ENCODE measurements at regions not wholly inside any gene's neighbourhood (a gene's known extent, or its start where the extent isn't known, plus 50 kb on each side); places are given as distances from the start of the nearest gene placed in this dataset.
"Not testable (repeated sequence)": the region's sequence is repeated elsewhere in the genome, so short reads cannot be mapped to it uniquely, and the experiment has no call there.

- no peaks in the 10 kb centered on the region for H3K9me3 Mint-ChIP-seq
- H3K27me3 Mint-ChIP-seq (ENCODE audit: low read depth), result peaks cover 90% of the 10 kb centered on the region
- no peak for TF ChIP-seq CTCF (conservative IDR thresholded peaks at IDR 0.05)
- no peak overlapping the region for H3K4me3 Mint-ChIP-seq
- H3K4me1 Mint-ChIP-seq, result no peaks in the 10 kb centered on the region
- no peaks in the 10 kb centered on the region for H3K36me3 Mint-ChIP-seq (ENCODE audit: low read depth)
- no peak for DNase-seq (ENCODE audit: low read depth, low spot score)
- H3K27ac Mint-ChIP-seq (ENCODE audit: unreplicated experiment), result no peak overlapping the region
These were observed 79.0 kb downstream of the ASCL4 start for GRCh38 chr12:107853479-107853878.

- H3K36me3 Mint-ChIP-seq (ENCODE audit: low read depth), result no peaks in the 10 kb centered on the region
- peaks cover 89% of the 10 kb centered on the region for H3K27me3 Mint-ChIP-seq (ENCODE audit: low read depth)
These were observed 81.0 kb downstream of the ASCL4 start for GRCh38 chr12:107855471-107855870.

GRCh38 chr12:107856096-107856495, 81.6 kb downstream of the ASCL4 start:
- no peaks in the 10 kb centered on the region for H3K9me3 Mint-ChIP-seq
- peaks cover 90% of the 10 kb centered on the region for H3K27me3 Mint-ChIP-seq (ENCODE audit: low read depth)
- no peak for DNase-seq (ENCODE audit: low read depth, low spot score)
- no peak for TF ChIP-seq CTCF (conservative IDR thresholded peaks at IDR 0.05)
- H3K27ac Mint-ChIP-seq (ENCODE audit: unreplicated experiment), result no peak overlapping the region
- no peak overlapping the region for H3K4me3 Mint-ChIP-seq
- H3K36me3 Mint-ChIP-seq (ENCODE audit: low read depth), result no peaks in the 10 kb centered on the region
- H3K4me1 Mint-ChIP-seq, result no peaks in the 10 kb centered on the region

More at GRCh38 chr12:107855471-107855870, 81.0 kb downstream of the ASCL4 start:
- Mint-ChIP-seq H3K27ac (ENCODE audit: unreplicated experiment) (no peak overlapping the region), H3K9me3 (no peaks in the 10 kb centered on the region), H3K4me3 (no peak overlapping the region), H3K4me1 (no peaks in the 10 kb centered on the region)
- TF ChIP-seq CTCF (conservative IDR thresholded peaks at IDR 0.05), result no peak
- DNase-seq (ENCODE audit: low read depth, low spot score), result no peak

- H3K4me3 Mint-ChIP-seq, result no peak overlapping the region
- TF ChIP-seq CTCF (conservative IDR thresholded peaks at IDR 0.05), result no peak
- H3K27me3 Mint-ChIP-seq (ENCODE audit: low read depth), result peaks cover 91% of the 10 kb centered on the region
- no peak for DNase-seq (ENCODE audit: low read depth, low spot score)
- H3K4me1 Mint-ChIP-seq, result no peaks in the 10 kb centered on the region
- no peaks in the 10 kb centered on the region for H3K9me3 Mint-ChIP-seq
- no peak overlapping the region for H3K27ac Mint-ChIP-seq (ENCODE audit: unreplicated experiment)
- H3K36me3 Mint-ChIP-seq (ENCODE audit: low read depth), result no peaks in the 10 kb centered on the region
These were observed 82.7 kb downstream of the ASCL4 start for GRCh38 chr12:107857191-107857590.

- Mint-ChIP-seq H3K4me3 (no peak overlapping the region), H3K27ac (ENCODE audit: unreplicated experiment) (no peak overlapping the region), H3K4me1 (peaks cover 6% of the 10 kb centered on the region), H3K36me3 (ENCODE audit: low read depth) (no peaks in the 10 kb centered on the region), H3K9me3 (no peaks in the 10 kb centered on the region), H3K27me3 (ENCODE audit: low read depth) (peaks cover 94% of the 10 kb centered on the region)
- DNase-seq (ENCODE audit: low read depth, low spot score), result no peak
- TF ChIP-seq CTCF (conservative IDR thresholded peaks at IDR 0.05), result no peak
These were observed 84.9 kb downstream of the ASCL4 start for GRCh38 chr12:107859367-107859766.

GRCh38 chr12:107864235-107864634, 89.7 kb downstream of the ASCL4 start:
- TF ChIP-seq CTCF (conservative IDR thresholded peaks at IDR 0.05), result no peak
- Mint-ChIP-seq H3K36me3 (ENCODE audit: low read depth) (peaks cover 2% of the 10 kb centered on the region), H3K9me3 (peaks cover 6% of the 10 kb centered on the region), H3K27ac (ENCODE audit: unreplicated experiment) (no peak overlapping the region), H3K27me3 (ENCODE audit: low read depth) (peaks cover 90% of the 10 kb centered on the region), H3K4me1 (peaks cover 10% of the 10 kb centered on the region), H3K4me3 (peak overlapping the region; percentile 9)
- no peak for DNase-seq (ENCODE audit: low read depth, low spot score)

- not testable (repeated sequence) for H3K9me3 Mint-ChIP-seq; H3K4me1 Mint-ChIP-seq; H3K27ac Mint-ChIP-seq (ENCODE audit: unreplicated experiment); H3K4me3 Mint-ChIP-seq; H3K36me3 Mint-ChIP-seq (ENCODE audit: low read depth); DNase-seq (ENCODE audit: low read depth, low spot score)
- H3K27me3 Mint-ChIP-seq (ENCODE audit: low read depth), result peaks cover 91% of the 10 kb centered on the region
These were observed 90.2 kb downstream of the ASCL4 start for GRCh38 chr12:107864727-107865126.
